HepG2 (cell line): ENCODE measurements at regions not wholly inside any gene's neighbourhood (a gene's known extent, or its start where the extent isn't known, plus 50 kb on each side); places are given as distances from the start of the nearest gene placed in this dataset.
"Not testable (repeated sequence)": the region's sequence is repeated elsewhere in the genome, so short reads cannot be mapped to it uniquely, and the experiment has no call there.

Experiments used
- ATAC-seq: fragments of 200-7000 bp; cut with Tn5 transposase; 3 replicates; pipeline ENCODE4 v1.9.1; 2020; ENCODE audit warnings: mild to moderate bottlenecking, moderate library complexity
- BruUV-seq: library from RNA; stranded (reverse); fragments of 400-500 nt; replicated peaks from 2 replicates; lab custom pipeline; 2021; lab: Mats Ljungman, UMichigan
- CTCF ChIA-PET: fragments of 300-600 bp; formaldehyde crosslinking; extraction: SDS; loops from one replicate; lab custom pipeline; 2021; ENCODE audit warnings: low total read pairs, inconsistent platforms, low intra/inter-chr PET ratio; lab: Yijun Ruan, JAX
- POLR2A ChIA-PET: fragments of 350-600 bp; sonication (Branson Sonifier 250); formaldehyde crosslinking; loops from one replicate; lab custom pipeline; 2020; ENCODE audit warnings: antibody characterized with exemption, inconsistent platforms; lab: Yijun Ruan, JAX
- DNase-seq: peaks from one replicate; pipeline ENCODE4 v3.0.0-alpha.2; 2015; ENCODE audit warnings: low spot score
- FAIRE-seq: peaks from 3 replicates; lab custom pipeline; 2011; peaks lifted over from hg19 to GRCh38; lab: Jason Lieb, UNC
- H2AFZ ChIP-seq: one replicate; pipeline ENCODE4 v1.6.1; 2011; ENCODE audit warnings: low read length, inconsistent platforms
- H3K27ac ChIP-seq: fragments of 300-600 bp; 3 replicates; pipeline ENCODE4 v1.8.0; 2011; ENCODE audit warnings: mixed run types, mild to moderate bottlenecking, mixed read lengths, low read length, inconsistent platforms; ENCODE audit not compliant: insufficient read depth; ENCODE audit errors: extremely low read length
- H3K27me3 ChIP-seq, 2 experiments: fragments of 200-600 bp in 1 of 2; 2 replicates in 1 of 2; 3 replicates in 1 of 2; pipeline versions ENCODE4 v1.6.0 to v1.8.0; 2011; ENCODE audit warnings: low read length in 2 of 2, mild to moderate bottlenecking in 2 of 2, moderate library complexity in 2 of 2, inconsistent platforms in 1 of 2; ENCODE audit not compliant: insufficient read depth in 2 of 2, control insufficient read depth in 1 of 2
- H3K36me3 ChIP-seq, 2 experiments: fragments of 200-600 bp in 1 of 2; replicated peaks in 1 of 2; 2 replicates in 1 of 2; 3 replicates in 1 of 2; pipeline versions ENCODE4 v1.5.1 to v1.8.0; 2011; ENCODE audit warnings: low read length in 2 of 2, inconsistent platforms in 1 of 2; ENCODE audit not compliant: insufficient read depth in 2 of 2, control insufficient read depth in 1 of 2
- H3K4me1 ChIP-seq: 2 replicates; pipeline ENCODE4 v1.5.1; 2012; ENCODE audit warnings: low read length, inconsistent platforms; ENCODE audit not compliant: insufficient read depth
- H3K4me2 ChIP-seq: 2 replicates; pipeline ENCODE4 v1.6.0; 2011; ENCODE audit warnings: low read depth, low read length, inconsistent platforms
- H3K4me3 ChIP-seq, 3 experiments: fragments of 200-600 bp in 1 of 3; sonication (generic), shearing (Covaris generic) in 1 of 3; replicated peaks in 1 of 3; 2 replicates each; pipeline ENCODE4 v1.5.1; 2011 to 2016; ENCODE audit warnings: low read length in 3 of 3, inconsistent platforms in 2 of 3, low read depth in 2 of 3, mild to moderate bottlenecking in 2 of 3, control low read depth in 1 of 3, mixed read lengths in 1 of 3; ENCODE audit not compliant: insufficient read depth in 1 of 3
- H3K79me2 ChIP-seq: one replicate; pipeline ENCODE4 v1.6.1; 2011; ENCODE audit warnings: low read length, inconsistent platforms; ENCODE audit not compliant: insufficient read depth
- H3K9ac ChIP-seq: 2 replicates; pipeline ENCODE4 v1.6.0; 2011; ENCODE audit warnings: mild to moderate bottlenecking, low read depth, low read length, inconsistent platforms; ENCODE audit not compliant: insufficient read depth
- H3K9me3 ChIP-seq: 2 replicates; pipeline ENCODE4 v1.5.1; 2012; ENCODE audit warnings: mild to moderate bottlenecking, low read length
- H4K20me1 ChIP-seq: 2 replicates; pipeline ENCODE4 v1.6.0; 2011; ENCODE audit warnings: inconsistent platforms, mild to moderate bottlenecking, low read length, moderate library complexity; ENCODE audit not compliant: insufficient read depth
- CBX5 ChIP-seq: sonication (generic); formaldehyde crosslinking; IDR thresholded peaks from 2 replicates; pipeline ENCODE4 v1.4.0; 2020; ENCODE audit warnings: missing genetic modification reagents, borderline replicate concordance
- CEBPG ChIP-seq: IDR thresholded peaks from 2 replicates; pipeline ENCODE4 v1.6.1; 2016
- HNRNPL ChIP-seq: fragments of 200-400 bp; formaldehyde crosslinking; IDR thresholded peaks from 2 replicates; pipeline ENCODE4 v1.6.1; 2017; ENCODE audit warnings: mild to moderate bottlenecking, low read depth, low read length
- NAIF1 ChIP-seq: sonication (generic); formaldehyde crosslinking; IDR thresholded peaks from 2 replicates; pipeline ENCODE4 v1.5.0; 2020; ENCODE audit warnings: mild to moderate bottlenecking, missing genetic modification reagents, borderline replicate concordance
- REL ChIP-seq: sonication (generic); formaldehyde crosslinking; conservative IDR thresholded peaks from 2 replicates; pipeline ENCODE4 v1.8.0; 2022; ENCODE audit warnings: mild to moderate bottlenecking, missing genetic modification reagents, moderate library complexity
- SAFB2 ChIP-seq: sonication (generic); formaldehyde crosslinking; IDR thresholded peaks from 2 replicates; pipeline ENCODE4 v1.5.1; 2020; ENCODE audit warnings: missing genetic modification reagents, low read depth, mild to moderate bottlenecking, borderline replicate concordance
- SALL1 ChIP-seq: sonication (generic); formaldehyde crosslinking; IDR thresholded peaks from 2 replicates; pipeline ENCODE4 v1.8.0; 2022; ENCODE audit warnings: mild to moderate bottlenecking, missing genetic modification reagents
- SATB2 ChIP-seq: sonication (generic); formaldehyde crosslinking; IDR thresholded peaks from 2 replicates; pipeline ENCODE4 v1.5.0; 2020; ENCODE audit warnings: missing genetic modification reagents
- ZNF329 ChIP-seq: sonication (generic); formaldehyde crosslinking; IDR thresholded peaks from 2 replicates; pipeline ENCODE4 v1.9.0; 2021; ENCODE audit warnings: low read depth, mild to moderate bottlenecking, missing genetic modification reagents
- ZNF383 ChIP-seq: sonication (generic); formaldehyde crosslinking; IDR thresholded peaks from 2 replicates; pipeline ENCODE4 v1.4.0; 2020; ENCODE audit warnings: missing genetic modification reagents, mild to moderate bottlenecking, borderline replicate concordance
- ZNF468 ChIP-seq: sonication (generic); formaldehyde crosslinking; IDR thresholded peaks from 2 replicates; pipeline ENCODE4 v1.8.0; 2022; ENCODE audit warnings: mild to moderate bottlenecking, moderate library complexity, missing genetic modification reagents
- ZNF605 ChIP-seq: sonication (generic); formaldehyde crosslinking; IDR thresholded peaks from 2 replicates; pipeline ENCODE4 v1.8.0; 2022; ENCODE audit warnings: mild to moderate bottlenecking, missing genetic modification reagents
- ZNF615 ChIP-seq: sonication (generic); formaldehyde crosslinking; IDR thresholded peaks from 2 replicates; pipeline ENCODE4 v1.5.0; 2020; ENCODE audit warnings: mild to moderate bottlenecking, missing genetic modification reagents, borderline replicate concordance
- WGBS: methylation state at CpG from one replicate; pipeline ENCODE4 v1.1.6; 2017; ENCODE audit warnings: low lambda C conversion rate; 5-methylcytosine and 5-hydroxymethylcytosine counted together
- in situ Hi-C: cut with HindIII; loops from 2 replicates; pipeline ENCODE4 v1.10.0; 2017; ENCODE audit warnings: low pct_unique_long_range_greater_than_20kb; ENCODE audit not compliant: extremely low pct_ligation_motif_present
- intact Hi-C: fragments of 100-400 bp; cut with micrococcal nuclease; formaldehyde crosslinking; loops from one replicate; pipeline ENCODE4 v1.10.0; 2022; ENCODE audit not compliant: unreplicated experiment

- TF ChIP-seq ZNF468 (CRISPR knock-in tag) (no peak), SATB2 (CRISPR knock-in tag) (no peak), SALL1 (CRISPR knock-in tag) (no peak), NAIF1 (CRISPR knock-in tag) (no peak), CEBPG (CRISPR knock-in tag) (no peak), SAFB2 (no peak), ZNF605 (CRISPR knock-in tag) (no peak), ZNF329 (no peak), CBX5 (CRISPR knock-in tag) (no peak), ZNF615 (no peak)
Observed at GRCh38 chr11:105357764-105358163, 218.2 kb upstream of the CARD18 start (continued).

DNA sequence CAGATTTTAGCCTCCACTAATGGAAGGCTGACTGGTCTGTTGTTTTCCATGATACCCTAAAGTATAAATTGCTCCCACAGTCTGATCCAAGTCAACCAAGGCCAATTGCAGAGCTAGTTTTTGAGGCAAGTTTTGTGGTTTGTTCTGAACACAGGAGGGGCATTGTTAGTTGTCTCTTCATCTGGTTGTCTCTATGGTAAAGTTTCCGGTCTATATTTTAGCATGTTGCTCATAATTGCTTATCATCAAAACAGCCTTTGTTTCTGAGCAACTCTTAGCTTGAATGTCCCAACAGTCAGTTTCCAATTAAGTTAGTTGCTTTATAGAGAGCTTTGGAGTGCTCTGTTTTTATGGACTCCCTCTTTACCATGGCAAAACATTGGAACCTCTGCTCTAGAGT is 217.6 kb upstream of the CARD18 start:
- H3K9me3 ChIP-seq, result no peaks in the 10 kb centered on the region
- no TSS peak for BruUV-seq
- no peak overlapping the region for H2AFZ ChIP-seq
- FAIRE-seq (no peak), DNase-seq (no peak), ATAC-seq (no peak)
- no peaks in the 10 kb centered on the region for H4K20me1 ChIP-seq
- H3K36me3 ChIP-seq, result no peaks in the 10 kb centered on the region
- no peak overlapping the region for H3K27ac ChIP-seq
- H3K9ac ChIP-seq, result no peak overlapping the region
- 0 out of 5 replicates have a peak, but pooled peaks cover 0 to 1% of the 10 kb centered on the region in 2 experiments for H3K27me3 ChIP-seq
- intact Hi-C loops (no loop called here), in situ Hi-C loops (no loop called here)
- H3K4me3 ChIP-seq, result no peak overlapping the region
- POLR2A ChIA-PET, result no interaction called here
- 23% methylated on average over 1 of the region's 1 CpG for WGBS
- H3K4me1 ChIP-seq, result no peaks in the 10 kb centered on the region
- TF ChIP-seq REL (CRISPR knock-in tag) (no peak), HNRNPL (no peak), ZNF383 (no peak)
- no peaks in the 10 kb centered on the region for H3K79me2 ChIP-seq
- CTCF ChIA-PET, result no interaction called here
- no peak overlapping the region for H3K4me2 ChIP-seq

- H3K4me1 ChIP-seq, H3K9ac ChIP-seq, DNase-seq, H4K20me1 ChIP-seq, POLR2A ChIA-PET, H3K27me3 ChIP-seq, H3K79me2 ChIP-seq, H3K36me3 ChIP-seq, ATAC-seq, intact Hi-C loops, H3K9me3 ChIP-seq, H3K4me2 ChIP-seq, CTCF ChIA-PET, H2AFZ ChIP-seq, H3K4me3 ChIP-seq, H3K27ac ChIP-seq, in situ Hi-C loops, FAIRE-seq, BruUV-seq: not testable (repeated sequence)
- WGBS, result under 1% methylated on average over 3 of the region's 3 CpGs
Observed at GRCh38 chr11:105349867-105350266, 210.3 kb upstream of the CARD18 start.
